T-cell (primary cell): ENCODE measurements at regions not wholly inside any gene's neighbourhood (a gene's known extent, or its start where the extent isn't known, plus 50 kb on each side); places are given as distances from the start of the nearest gene placed in this dataset.

Experiments used
- ATAC-seq, 4 experiments: fragments of 200-7000 bp in 3 of 4; fragments of 150-1000 bp in 1 of 4; cut with Tn5 transposase; replicated peaks in 1 of 4; 1 replicate in 3 of 4; 2 replicates in 1 of 4; pipeline ENCODE4 v1.10.0; 2021; ENCODE audit warnings: moderate library complexity in 3 of 4, mild to moderate bottlenecking in 2 of 4, moderate number of reproducible peaks in 1 of 4
- CTCF ChIA-PET, 2 donors: fragments of 300-600 bp; sonication (Branson Sonifier 250); formaldehyde crosslinking; loops; one replicate each; lab custom pipeline; 2022; ENCODE audit warnings: antibody characterized with exemption in 2 of 2; lab: Charles Lee
- POLR2A ChIA-PET, 2 donors: fragments of 300-600 bp; sonication (Branson Sonifier 250); formaldehyde crosslinking; loops; one replicate each; lab custom pipeline; 2022; ENCODE audit warnings: antibody characterized with exemption in 2 of 2; lab: Charles Lee
- DNase-seq, 35 experiments: peaks; one replicate each; pipeline versions ENCODE4 v3.0.0 to v3.0.0-alpha.2; 2013 to 2023
- H3K27ac ChIP-seq: one replicate; pipeline ENCODE4 v1.5.1; 2013; ENCODE audit warnings: low read length
- H3K27me3 ChIP-seq, 2 experiments: replicated peaks in 1 of 2; 1 replicate in 1 of 2; 2 replicates in 1 of 2; pipeline versions ENCODE4 v1.6.1 to v1.7.0; 2013; ENCODE audit warnings: low read length in 1 of 2, mixed read lengths in 1 of 2; ENCODE audit not compliant: control insufficient read depth in 2 of 2, insufficient read depth in 2 of 2; ENCODE audit errors: extremely low read depth in 1 of 2
- H3K36me3 ChIP-seq, 2 donors: 1 replicate in 1 of 2; 2 replicates in 1 of 2; pipeline versions ENCODE4 v1.6.1 to v1.7.0; 2013; ENCODE audit warnings: low read length in 1 of 2; ENCODE audit not compliant: control insufficient read depth in 2 of 2, insufficient read depth in 1 of 2; ENCODE audit errors: extremely low read depth in 1 of 2
- H3K4me1 ChIP-seq, 2 experiments: 1 replicate in 1 of 2; 2 replicates in 1 of 2; pipeline versions ENCODE4 v1.6.1 to v1.7.0; 2013; ENCODE audit warnings: low read length in 2 of 2, mixed read lengths in 1 of 2; ENCODE audit not compliant: insufficient read depth in 2 of 2, control insufficient read depth in 1 of 2; ENCODE audit errors: extremely low read depth in 1 of 2
- H3K4me3 ChIP-seq, 2 donors: 1 replicate in 1 of 2; 2 replicates in 1 of 2; pipeline versions ENCODE4 v1.5.1 to v1.7.0; 2013; ENCODE audit warnings: mild to moderate bottlenecking in 2 of 2, low read length in 1 of 2, moderate library complexity in 1 of 2; ENCODE audit not compliant: control insufficient read depth in 1 of 2; ENCODE audit errors: extremely low read depth in 1 of 2
- H3K9me3 ChIP-seq: 2 replicates; pipeline ENCODE4 v1.7.0; 2013
- H3K27ac Mint-ChIP-seq, 2 donors: one replicate each; pipeline ENCODE4 v1.8.0; 2020 to 2021; ENCODE audit warnings: mild to moderate bottlenecking in 2 of 2, mixed read lengths in 2 of 2
- H3K27me3 Mint-ChIP-seq, 2 donors: one replicate each; pipeline ENCODE4 v1.8.0; 2021 to 2022; ENCODE audit warnings: mixed read lengths in 2 of 2
- H3K36me3 Mint-ChIP-seq: one replicate; pipeline ENCODE4 v1.8.0; 2021; ENCODE audit warnings: mixed read lengths
- H3K4me1 Mint-ChIP-seq, 3 donors: one replicate each; pipeline ENCODE4 v1.8.0; 2020 to 2022; ENCODE audit warnings: mixed read lengths in 3 of 3, mild to moderate bottlenecking in 1 of 3
- H3K4me3 Mint-ChIP-seq, 3 donors: one replicate each; pipeline ENCODE4 v1.8.0; 2020 to 2022; ENCODE audit warnings: mild to moderate bottlenecking in 3 of 3, mixed read lengths in 3 of 3, moderate library complexity in 3 of 3
- H3K9me3 Mint-ChIP-seq, 3 donors: one replicate each; pipeline ENCODE4 v1.8.0; 2020 to 2022; ENCODE audit warnings: mixed read lengths in 3 of 3
- WGBS: methylation state at CpG from one replicate; pipeline ENCODE4 v1.1.5; 2013; ENCODE audit warnings: missing lambda C conversion rate; ENCODE audit not compliant: insufficient coverage; 5-methylcytosine and 5-hydroxymethylcytosine counted together

GRCh38 chr2:234823877-234824376, 127.9 kb upstream of the SH3BP4 start:
- H3K4me1 Mint-ChIP-seq, result no peaks in the 10 kb centered on the region
- Histone ChIP-seq H3K27ac (no peak overlapping the region), H3K36me3 (no peaks in the 10 kb centered on the region), H3K27me3 (peaks cover 0 to 3% of the 10 kb centered on the region in 2 experiments), H3K9me3 (no peaks in the 10 kb centered on the region), H3K4me1 (no peaks in the 10 kb centered on the region), H3K4me3 (no peak overlapping the region)
- DNase-seq (no peak), ATAC-seq (no peak)
- ChIA-PET CTCF (no interaction called here), POLR2A (interaction anchor here in 1 of 2 donors (0.6 kb wide), 1 partner anchor 960 kb away, joined by 5 read pairs; no protein-coding TSS in a partner anchor)
- H3K27me3 Mint-ChIP-seq, result peaks cover 0 to 7% of the 10 kb centered on the region in 2 donors
- no peaks in the 10 kb centered on the region for H3K9me3 Mint-ChIP-seq
- H3K4me3 Mint-ChIP-seq, result no peak overlapping the region
- no peak overlapping the region for H3K27ac Mint-ChIP-seq
- H3K36me3 Mint-ChIP-seq, result no peaks in the 10 kb centered on the region
- no CpG with 5 or more reads among the region's 2 CpGs for WGBS

GRCh38 chr2:234823196-234823876, 128.5 kb upstream of the SH3BP4 start:
- ChIA-PET CTCF (no interaction called here), POLR2A (interaction anchor here in 1 of 2 donors (0.6 kb wide), 1 partner anchor 959 kb away, joined by 5 read pairs; no protein-coding TSS in a partner anchor)
- Histone ChIP-seq H3K27ac (no peak overlapping the region), H3K4me1 (no peaks in the 10 kb centered on the region), H3K4me3 (no peak overlapping the region), H3K27me3 (no peaks in the 10 kb centered on the region), H3K36me3 (no peaks in the 10 kb centered on the region), H3K9me3 (no peaks in the 10 kb centered on the region)
- H3K27ac Mint-ChIP-seq, result no peak overlapping the region
- 74% methylated on average over 3 of the region's 7 CpGs for WGBS
- ATAC-seq, result no peak
- no peaks in the 10 kb centered on the region for H3K4me1 Mint-ChIP-seq
- H3K36me3 Mint-ChIP-seq, result no peaks in the 10 kb centered on the region
- H3K27me3 Mint-ChIP-seq, result peaks cover 0 to 7% of the 10 kb centered on the region in 2 donors
- no peaks in the 10 kb centered on the region for H3K9me3 Mint-ChIP-seq
- H3K4me3 Mint-ChIP-seq, result no peak overlapping the region
- DNase-seq, result no peak

GRCh38 chr2:234821946-234822475, 129.8 kb upstream of the SH3BP4 start:
- ChIA-PET CTCF (no interaction called here), POLR2A (no interaction called here)
- Histone ChIP-seq H3K27me3 (no peaks in the 10 kb centered on the region), H3K4me3 (no peak overlapping the region), H3K27ac (no peak overlapping the region), H3K9me3 (no peaks in the 10 kb centered on the region), H3K4me1 (no peaks in the 10 kb centered on the region), H3K36me3 (no peaks in the 10 kb centered on the region)
- no peak overlapping the region for H3K27ac Mint-ChIP-seq
- H3K27me3 Mint-ChIP-seq, result peaks cover 0 to 7% of the 10 kb centered on the region in 2 donors
- no peak overlapping the region for H3K4me3 Mint-ChIP-seq
- no peaks in the 10 kb centered on the region for H3K4me1 Mint-ChIP-seq
- H3K9me3 Mint-ChIP-seq, result no peaks in the 10 kb centered on the region
- no peaks in the 10 kb centered on the region for H3K36me3 Mint-ChIP-seq
- ATAC-seq, result no peak
- no peak for DNase-seq
- no CpG with 5 or more reads among the region's 1 CpG for WGBS

- POLR2A ChIA-PET, result no interaction called here
- no peaks in the 10 kb centered on the region for H3K9me3 ChIP-seq
- WGBS, result no CpG with 5 or more reads among the region's 3 CpGs
- DNase-seq (no peak), ATAC-seq (no peak)
- H3K27ac Mint-ChIP-seq, result no peak overlapping the region
- no peaks in the 10 kb centered on the region for H3K9me3 Mint-ChIP-seq
- no peak overlapping the region for H3K4me3 ChIP-seq
- CTCF ChIA-PET, result no interaction called here
- no peaks in the 10 kb centered on the region for H3K4me1 ChIP-seq
- no peak overlapping the region for H3K27ac ChIP-seq
- H3K4me1 Mint-ChIP-seq, result no peaks in the 10 kb centered on the region
- H3K36me3 ChIP-seq, result no peaks in the 10 kb centered on the region
- H3K36me3 Mint-ChIP-seq, result no peaks in the 10 kb centered on the region
- H3K27me3 Mint-ChIP-seq, result peaks cover 3 to 19% of the 10 kb centered on the region in 2 donors
- H3K4me3 Mint-ChIP-seq, result no peak overlapping the region
- H3K27me3 ChIP-seq, result peaks cover 0 to 6% of the 10 kb centered on the region in 2 experiments
Measured at GRCh38 chr2:234818937-234819336, 132.9 kb upstream of the SH3BP4 start.

GRCh38 chr2:234816491-234816890, 135.3 kb upstream of the SH3BP4 start:
- POLR2A ChIA-PET, result no interaction called here
- peaks cover 15 to 31% of the 10 kb centered on the region in 2 donors for H3K27me3 Mint-ChIP-seq

GRCh38 chr2:234816056-234816455, 135.8 kb upstream of the SH3BP4 start:
- no peak overlapping the region for H3K4me3 ChIP-seq
- H3K27me3 Mint-ChIP-seq, result peaks cover 15 to 28% of the 10 kb centered on the region in 2 donors
- H3K4me1 ChIP-seq, result no peaks in the 10 kb centered on the region
- no peak overlapping the region for H3K27ac Mint-ChIP-seq
- no peak for DNase-seq
- H3K4me3 Mint-ChIP-seq, result no peak overlapping the region
- ChIA-PET POLR2A (no interaction called here), CTCF (no interaction called here)
- no peaks in the 10 kb centered on the region for H3K36me3 Mint-ChIP-seq
- no peaks in the 10 kb centered on the region for H3K9me3 Mint-ChIP-seq
- no peaks in the 10 kb centered on the region for H3K4me1 Mint-ChIP-seq
- 60% methylated on average over 4 of the region's 4 CpGs for WGBS
- ATAC-seq, result no peak
- no peaks in the 10 kb centered on the region for H3K9me3 ChIP-seq
- peaks cover 0 to 10% of the 10 kb centered on the region in 2 experiments for H3K27me3 ChIP-seq
- H3K27ac ChIP-seq, result no peak overlapping the region
- no peaks in the 10 kb centered on the region for H3K36me3 ChIP-seq

More at GRCh38 chr2:234816491-234816890, 135.3 kb upstream of the SH3BP4 start:
- DNase-seq (no peak), ATAC-seq (no peak)
- Mint-ChIP-seq H3K4me1 (no peaks in the 10 kb centered on the region), H3K9me3 (no peaks in the 10 kb centered on the region), H3K27ac (no peak overlapping the region), H3K4me3 (no peak overlapping the region), H3K36me3 (no peaks in the 10 kb centered on the region)
- WGBS, result no CpG with 5 or more reads among the region's 10 CpGs
- CTCF ChIA-PET, result no interaction called here
- H3K4me3 ChIP-seq, result no peak overlapping the region
- H3K36me3 ChIP-seq, result no peaks in the 10 kb centered on the region
- H3K27me3 ChIP-seq, result peaks cover 0 to 10% of the 10 kb centered on the region in 2 experiments
- no peaks in the 10 kb centered on the region for H3K9me3 ChIP-seq
- no peak overlapping the region for H3K27ac ChIP-seq
- no peaks in the 10 kb centered on the region for H3K4me1 ChIP-seq
